Stimulated activated naive CD8-positive, alpha-beta T cell treated with anti-CD3 and anti-CD28 coated beads, Interleukin-15, Interleukin-2, amounts not matched to agents 100 ng/mL and 50 ng/mL, for 24 hours (primary cell): ENCODE measurements at regions not wholly inside any gene's neighbourhood (a gene's known extent, or its start where the extent isn't known, plus 50 kb on each side); places are given as distances from the start of the nearest gene placed in this dataset.

Source experiments
- H3K27ac Mint-ChIP-seq: one replicate; pipeline ENCODE4 v1.8.0; 2021; ENCODE audit warnings: mild to moderate bottlenecking, mixed read lengths
- H3K27me3 Mint-ChIP-seq: one replicate; pipeline ENCODE4 v1.8.0; 2021; ENCODE audit warnings: mixed read lengths
- H3K36me3 Mint-ChIP-seq: one replicate; pipeline ENCODE4 v1.8.0; 2021; ENCODE audit warnings: low read depth, mixed read lengths
- H3K4me1 Mint-ChIP-seq: one replicate; pipeline ENCODE4 v1.8.0; 2021; ENCODE audit warnings: low read depth, mixed read lengths
- H3K4me3 Mint-ChIP-seq: one replicate; pipeline ENCODE4 v1.8.0; 2021; ENCODE audit warnings: mild to moderate bottlenecking, mixed read lengths
- H3K9me3 Mint-ChIP-seq: one replicate; pipeline ENCODE4 v1.8.0; 2021; ENCODE audit warnings: mixed read lengths

DNA sequence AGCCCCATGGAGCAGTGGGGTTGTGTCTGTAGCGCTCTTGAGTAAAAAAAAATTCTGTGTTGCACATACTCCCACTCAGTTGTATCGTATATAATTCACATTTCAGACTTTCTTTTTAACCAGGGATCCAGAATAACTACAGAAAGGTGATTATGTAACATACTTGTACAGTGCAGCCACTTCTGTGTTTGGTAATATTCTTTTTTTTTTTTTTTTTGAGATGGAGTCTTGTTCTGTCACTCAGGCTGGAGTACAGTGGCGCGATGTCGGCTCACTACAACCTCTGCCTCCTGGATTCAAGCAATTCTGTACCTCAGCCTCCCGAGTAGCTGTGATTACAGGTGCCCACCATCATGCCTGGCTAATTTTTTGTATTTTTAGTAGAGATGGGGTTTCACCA, 82.4 kb upstream of the MACF1 start:
- H3K4me3 Mint-ChIP-seq, result no peak overlapping the region
- H3K27me3 Mint-ChIP-seq, result no peaks in the 10 kb centered on the region
- H3K36me3 Mint-ChIP-seq, result peaks cover 4% of the 10 kb centered on the region
- H3K27ac Mint-ChIP-seq, result no peak overlapping the region
- no peaks in the 10 kb centered on the region for H3K9me3 Mint-ChIP-seq
- H3K4me1 Mint-ChIP-seq, result peaks cover 5% of the 10 kb centered on the region

- Mint-ChIP-seq H3K36me3 (peaks cover 4% of the 10 kb centered on the region), H3K9me3 (no peaks in the 10 kb centered on the region), H3K4me3 (no peak overlapping the region), H3K27me3 (no peaks in the 10 kb centered on the region), H3K27ac (no peak overlapping the region), H3K4me1 (no peaks in the 10 kb centered on the region)
These were observed 80.2 kb upstream of the MACF1 start for GRCh38 chr1:39124282-39124681.

DNA sequence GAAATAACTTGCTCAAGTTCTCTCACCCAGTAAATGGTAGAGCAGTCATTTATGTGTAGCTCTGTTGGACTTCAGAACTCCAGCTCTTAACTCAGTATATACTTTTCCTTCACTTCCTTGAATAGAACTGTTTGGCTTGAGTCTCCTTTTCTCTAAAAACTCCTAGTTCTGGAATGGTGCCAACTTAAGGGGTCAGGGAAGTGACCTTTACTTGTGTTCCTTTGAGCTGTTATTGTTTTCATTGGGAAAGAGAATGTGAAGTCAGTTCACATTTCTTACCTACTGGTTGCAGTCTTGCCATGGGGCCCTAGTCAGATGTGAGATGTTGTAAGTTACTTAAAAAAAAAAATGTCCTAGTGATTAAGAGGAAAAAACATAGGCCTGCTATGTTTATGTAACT, 77.0 kb upstream of the MACF1 start:
- peaks cover 5% of the 10 kb centered on the region for H3K4me1 Mint-ChIP-seq
- no peak overlapping the region for H3K4me3 Mint-ChIP-seq
- H3K36me3 Mint-ChIP-seq, result peaks cover 4% of the 10 kb centered on the region
- H3K9me3 Mint-ChIP-seq, result no peaks in the 10 kb centered on the region
- no peak overlapping the region for H3K27ac Mint-ChIP-seq
- H3K27me3 Mint-ChIP-seq, result no peaks in the 10 kb centered on the region

GRCh38 chr1:39128126-39128525, 76.4 kb upstream of the MACF1 start:
- Mint-ChIP-seq H3K4me1 (peaks cover 5% of the 10 kb centered on the region), H3K27me3 (no peaks in the 10 kb centered on the region), H3K36me3 (peaks cover 4% of the 10 kb centered on the region), H3K4me3 (no peak overlapping the region), H3K27ac (no peak overlapping the region), H3K9me3 (no peaks in the 10 kb centered on the region)

DNA sequence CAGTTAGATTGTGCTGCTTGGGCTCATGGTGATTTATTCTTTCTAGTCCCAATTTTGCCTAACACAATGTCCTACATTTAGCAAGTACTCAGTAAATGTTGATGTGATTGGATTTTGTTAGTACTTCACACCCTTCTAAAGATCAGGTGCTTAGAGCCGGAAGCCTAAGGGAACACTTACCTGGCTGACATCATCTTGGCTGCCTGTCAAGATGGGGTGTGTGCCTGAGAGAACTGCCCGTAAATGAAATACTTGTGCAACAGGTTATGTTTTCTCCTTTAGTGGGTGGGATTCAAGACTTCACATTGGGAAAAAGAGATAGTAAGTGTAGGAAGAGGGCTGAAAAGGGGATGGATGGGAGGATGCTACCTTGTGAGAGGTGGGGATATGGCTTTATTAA, 75.5 kb upstream of the MACF1 start:
- Mint-ChIP-seq H3K9me3 (no peaks in the 10 kb centered on the region), H3K27me3 (no peaks in the 10 kb centered on the region), H3K4me3 (no peak overlapping the region), H3K4me1 (peaks cover 5% of the 10 kb centered on the region), H3K36me3 (peaks cover 4% of the 10 kb centered on the region), H3K27ac (no peak overlapping the region)

DNA sequence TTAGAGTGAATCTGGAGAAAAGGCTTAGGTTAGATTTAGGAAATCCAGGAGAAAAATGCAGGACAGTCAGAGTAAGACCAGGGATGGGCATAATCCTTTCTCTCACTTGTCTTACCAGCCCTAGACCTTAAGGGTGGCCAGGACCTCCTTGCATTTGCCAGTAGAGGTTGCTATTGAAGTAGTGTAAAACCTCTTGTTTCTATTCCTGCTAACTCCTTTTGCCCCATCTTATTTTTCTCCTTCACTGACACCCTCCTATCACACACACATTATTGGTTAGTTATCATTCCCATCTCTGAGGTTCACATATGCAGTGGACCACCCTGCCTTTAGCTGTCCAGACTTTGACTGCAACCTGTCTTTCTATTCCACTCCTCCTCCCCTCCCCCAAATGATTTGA, 75.0 kb upstream of the MACF1 start:
- Mint-ChIP-seq H3K27ac (no peak overlapping the region), H3K27me3 (no peaks in the 10 kb centered on the region), H3K4me3 (no peak overlapping the region), H3K9me3 (no peaks in the 10 kb centered on the region), H3K36me3 (peaks cover 4% of the 10 kb centered on the region), H3K4me1 (peaks cover 6% of the 10 kb centered on the region)

- Mint-ChIP-seq H3K27me3 (no peaks in the 10 kb centered on the region), H3K9me3 (no peaks in the 10 kb centered on the region), H3K4me1 (peaks cover 11% of the 10 kb centered on the region), H3K27ac (no peak overlapping the region), H3K4me3 (no peak overlapping the region), H3K36me3 (peaks cover 4% of the 10 kb centered on the region)
These were observed 74.2 kb upstream of the MACF1 start for GRCh38 chr1:39130325-39130724.

- Mint-ChIP-seq H3K27ac (no peak overlapping the region), H3K4me1 (peaks cover 11% of the 10 kb centered on the region), H3K4me3 (no peak overlapping the region)
These were observed 72.6 kb upstream of the MACF1 start for GRCh38 chr1:39131940-39132339.

GRCh38 chr1:39132505-39133339, 71.8 kb upstream of the MACF1 start:
- H3K9me3 Mint-ChIP-seq, result no peaks in the 10 kb centered on the region
- H3K4me3 Mint-ChIP-seq, result no peak overlapping the region
- peaks cover 11% of the 10 kb centered on the region for H3K4me1 Mint-ChIP-seq
- no peak overlapping the region for H3K27ac Mint-ChIP-seq
- no peaks in the 10 kb centered on the region for H3K27me3 Mint-ChIP-seq
- H3K36me3 Mint-ChIP-seq, result no peaks in the 10 kb centered on the region

More at GRCh38 chr1:39131940-39132339, 72.6 kb upstream of the MACF1 start:
- Mint-ChIP-seq H3K9me3 (no peaks in the 10 kb centered on the region), H3K27me3 (no peaks in the 10 kb centered on the region), H3K36me3 (no peaks in the 10 kb centered on the region)

DNA sequence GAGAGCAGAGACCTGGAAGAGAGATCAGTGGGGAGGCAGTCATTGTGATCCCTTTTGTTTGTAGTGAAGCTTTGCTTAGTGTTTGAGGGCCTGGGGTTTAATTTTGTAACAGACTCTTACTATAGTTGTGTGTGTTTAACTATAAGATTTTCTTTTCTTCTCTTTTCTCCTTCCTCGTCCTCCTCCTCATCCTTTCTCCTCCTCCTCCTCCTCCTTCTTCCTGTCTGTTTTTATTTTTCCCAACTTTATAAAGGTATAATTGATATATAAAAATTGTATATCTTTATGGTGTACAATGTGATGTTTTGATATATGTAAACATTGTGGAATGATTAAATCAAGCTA, 71.2 kb upstream of the MACF1 start:
- Mint-ChIP-seq H3K4me1 (peaks cover 11% of the 10 kb centered on the region), H3K9me3 (no peaks in the 10 kb centered on the region), H3K4me3 (no peak overlapping the region), H3K27me3 (no peaks in the 10 kb centered on the region), H3K36me3 (no peaks in the 10 kb centered on the region), H3K27ac (no peak overlapping the region)

- H3K27ac Mint-ChIP-seq, result no peak overlapping the region
- peaks cover 11% of the 10 kb centered on the region for H3K4me1 Mint-ChIP-seq
These were observed 69.6 kb upstream of the MACF1 start for GRCh38 chr1:39134768-39135333.

DNA sequence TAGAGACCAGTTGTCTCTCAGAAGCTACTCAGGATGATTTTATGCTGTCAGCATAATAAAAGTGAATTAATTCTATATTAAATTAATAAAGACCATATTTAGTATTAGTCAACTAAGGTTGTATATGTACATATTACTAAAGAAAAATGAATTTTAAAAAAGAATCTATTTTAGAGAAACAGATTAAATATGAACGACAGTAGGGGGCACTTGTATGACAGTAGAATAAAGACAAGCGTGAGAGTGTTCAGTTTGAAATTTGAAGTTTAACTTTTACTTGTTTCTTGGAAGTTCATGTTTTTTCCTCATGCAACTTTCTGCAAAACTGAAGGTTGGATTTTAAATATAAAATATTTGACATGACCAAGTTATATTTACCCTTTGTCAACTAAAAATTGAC, 67.9 kb upstream of the MACF1 start:
- no peaks in the 10 kb centered on the region for H3K27me3 Mint-ChIP-seq
- H3K36me3 Mint-ChIP-seq, result no peaks in the 10 kb centered on the region
- no peak overlapping the region for H3K27ac Mint-ChIP-seq
- no peaks in the 10 kb centered on the region for H3K9me3 Mint-ChIP-seq
- H3K4me3 Mint-ChIP-seq, result no peak overlapping the region
- H3K4me1 Mint-ChIP-seq, result peaks cover 6% of the 10 kb centered on the region

More at GRCh38 chr1:39134768-39135333, 69.6 kb upstream of the MACF1 start:
- Mint-ChIP-seq H3K9me3 (no peaks in the 10 kb centered on the region), H3K27me3 (no peaks in the 10 kb centered on the region), H3K4me3 (no peak overlapping the region), H3K36me3 (no peaks in the 10 kb centered on the region)

DNA sequence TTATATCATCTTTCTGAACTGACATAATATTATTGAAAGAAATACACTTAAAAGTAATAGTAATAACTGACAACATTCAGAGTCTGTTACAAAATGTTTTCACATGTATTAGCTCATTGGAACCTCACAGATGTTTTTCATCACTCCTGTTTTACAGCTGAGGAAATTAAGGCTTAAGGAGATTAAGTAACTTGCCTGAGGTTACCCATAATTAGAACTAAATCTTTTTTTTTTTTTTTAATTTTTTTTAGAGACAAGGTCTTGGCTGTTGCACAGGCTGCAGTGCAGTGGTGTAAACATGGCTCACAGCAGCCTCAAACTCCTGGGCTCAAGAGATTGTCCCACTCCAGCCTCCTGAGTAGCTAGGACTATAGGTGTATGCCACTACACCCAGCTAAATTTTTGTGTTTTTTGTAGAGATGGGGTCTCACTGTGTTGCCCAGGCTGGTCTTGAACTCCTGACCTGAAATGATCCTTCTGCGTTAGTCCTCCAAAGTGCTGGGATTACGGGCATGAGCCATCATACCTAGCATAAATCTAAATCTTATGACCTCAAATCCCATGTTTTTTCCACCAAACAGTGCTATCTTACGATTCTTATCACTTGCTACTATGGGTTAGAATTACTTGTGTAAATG, 64.7 kb upstream of the MACF1 start:
- Mint-ChIP-seq H3K4me3 (no peak overlapping the region), H3K27me3 (no peaks in the 10 kb centered on the region), H3K27ac (no peak overlapping the region), H3K4me1 (peaks cover 5% of the 10 kb centered on the region), H3K36me3 (no peaks in the 10 kb centered on the region), H3K9me3 (no peaks in the 10 kb centered on the region)

DNA sequence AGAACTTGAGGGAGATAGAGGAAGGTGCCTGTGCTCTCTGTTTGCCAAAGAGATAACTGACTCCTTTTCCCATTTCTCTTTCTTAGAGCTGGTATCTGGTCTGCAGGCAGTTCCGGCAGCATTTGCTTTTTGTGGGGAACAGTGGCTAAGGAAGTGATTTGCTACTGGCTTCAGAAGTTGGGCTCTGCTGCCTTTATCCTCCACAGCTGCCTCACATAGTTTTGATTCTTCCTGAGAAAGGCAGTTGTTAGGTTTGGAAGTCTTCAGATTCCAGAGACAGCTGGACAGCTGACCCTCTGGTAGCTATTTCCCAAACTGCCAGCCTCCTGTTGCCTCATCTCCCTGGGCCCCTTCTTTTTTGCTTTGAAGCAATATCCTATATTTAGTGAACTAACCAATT, 62.6 kb upstream of the MACF1 start:
- no peaks in the 10 kb centered on the region for H3K36me3 Mint-ChIP-seq
- no peak overlapping the region for H3K27ac Mint-ChIP-seq
- H3K27me3 Mint-ChIP-seq, result no peaks in the 10 kb centered on the region
- H3K4me3 Mint-ChIP-seq, result no peak overlapping the region
- H3K4me1 Mint-ChIP-seq, result peaks cover 4% of the 10 kb centered on the region
- H3K9me3 Mint-ChIP-seq, result no peaks in the 10 kb centered on the region

GRCh38 chr1:39142401-39143060, 62.0 kb upstream of the MACF1 start:
- Mint-ChIP-seq H3K27me3 (no peaks in the 10 kb centered on the region), H3K27ac (no peak overlapping the region), H3K36me3 (no peaks in the 10 kb centered on the region)

More at GRCh38 chr1:39142401-39143060, 62.0 kb upstream of the MACF1 start:
- H3K4me3 Mint-ChIP-seq, result no peak overlapping the region
- no peaks in the 10 kb centered on the region for H3K9me3 Mint-ChIP-seq
- H3K4me1 Mint-ChIP-seq, result peaks cover 4% of the 10 kb centered on the region
